Mesenchymal stem cell (in vitro differentiated cells and primary cell): ENCODE measurements at regions not wholly inside any gene's neighbourhood (a gene's known extent, or its start where the extent isn't known, plus 50 kb on each side); places are given as distances from the start of the nearest gene placed in this dataset.

Source experiments
- DNase-seq: peaks from one replicate; pipeline ENCODE4 v3.0.0-alpha.2; 2013
- H2AFZ ChIP-seq: one replicate; pipeline ENCODE4 v1.6.1; 2013; ENCODE audit warnings: low read depth, mild to moderate bottlenecking, control low read depth, inconsistent platforms, low read length, moderate library complexity
- H2AK5ac ChIP-seq: 2 replicates; pipeline ENCODE4 v1.6.1; 2013; ENCODE audit warnings: low read length, moderate library complexity, mild to moderate bottlenecking, inconsistent platforms; ENCODE audit not compliant: severe bottlenecking
- H2BK120ac ChIP-seq: one replicate; pipeline ENCODE4 v1.6.1; 2013; ENCODE audit warnings: low read depth, mild to moderate bottlenecking, inconsistent platforms, low read length, moderate library complexity
- H2BK12ac ChIP-seq, 2 experiments: one replicate each; pipeline ENCODE4 v1.6.1; 2013; ENCODE audit warnings: inconsistent platforms in 2 of 2, low read length in 2 of 2, mild to moderate bottlenecking in 2 of 2, moderate library complexity in 2 of 2, control low read depth in 1 of 2
- H2BK15ac ChIP-seq: one replicate; pipeline ENCODE4 v1.6.1; 2013; ENCODE audit warnings: mild to moderate bottlenecking, low read depth, inconsistent platforms; ENCODE audit not compliant: poor library complexity, severe bottlenecking
- H2BK5ac ChIP-seq: 2 replicates; pipeline ENCODE4 v1.6.1; 2013; ENCODE audit warnings: low read depth, mild to moderate bottlenecking, low read length, control low read depth, inconsistent platforms; ENCODE audit not compliant: poor library complexity, severe bottlenecking
- H3K14ac ChIP-seq, 2 experiments: one replicate each; pipeline ENCODE4 v1.6.1; 2013; ENCODE audit warnings: inconsistent platforms in 2 of 2, low read length in 2 of 2, control low read depth in 1 of 2, mild to moderate bottlenecking in 1 of 2, moderate library complexity in 1 of 2
- H3K18ac ChIP-seq, 2 experiments: one replicate each; pipeline ENCODE4 v1.6.1; 2013; ENCODE audit warnings: inconsistent platforms in 2 of 2, low read length in 2 of 2, control low read depth in 1 of 2, low read depth in 1 of 2, mild to moderate bottlenecking in 1 of 2
- H3K23ac ChIP-seq, 2 experiments: one replicate each; pipeline ENCODE4 v1.6.1; 2013; ENCODE audit warnings: inconsistent platforms in 2 of 2, low read length in 2 of 2, mild to moderate bottlenecking in 2 of 2, moderate library complexity in 2 of 2, control low read depth in 1 of 2
- H3K27ac ChIP-seq: 2 replicates; pipeline ENCODE4 v1.5.1; 2013; ENCODE audit warnings: mild to moderate bottlenecking, moderate library complexity, low read length, control low read depth, inconsistent platforms; ENCODE audit not compliant: poor library complexity, severe bottlenecking
- H3K27me3 ChIP-seq, 2 experiments: 2 replicates each; pipeline versions ENCODE4 v1.6.1 to v1.7.0; 2013; ENCODE audit warnings: low read length in 2 of 2, mild to moderate bottlenecking in 2 of 2, moderate library complexity in 2 of 2, control low read depth in 1 of 2, inconsistent platforms in 1 of 2; ENCODE audit not compliant: control insufficient read depth in 1 of 2, insufficient read depth in 1 of 2
- H3K36me3 ChIP-seq, 2 experiments: 2 replicates each; pipeline versions ENCODE4 v1.6.1 to v1.7.0; 2013; ENCODE audit warnings: low read length in 2 of 2, control low read depth in 1 of 2, inconsistent platforms in 1 of 2, low read depth in 1 of 2, mild to moderate bottlenecking in 1 of 2; ENCODE audit not compliant: insufficient read depth in 2 of 2, control insufficient read depth in 1 of 2
- H3K4ac ChIP-seq, 2 experiments: one replicate each; pipeline ENCODE4 v1.6.1; 2013; ENCODE audit warnings: inconsistent platforms in 2 of 2, low read length in 2 of 2, mild to moderate bottlenecking in 2 of 2, moderate library complexity in 2 of 2, control low read depth in 1 of 2, low read depth in 1 of 2
- H3K4me1 ChIP-seq: 2 replicates; pipeline ENCODE4 v1.6.1; 2013; ENCODE audit warnings: low read depth, low read length, control low read depth; ENCODE audit not compliant: control insufficient read depth, insufficient read depth
- H3K4me2 ChIP-seq: 2 replicates; pipeline ENCODE4 v1.6.1; 2013; ENCODE audit warnings: low read length, mild to moderate bottlenecking, inconsistent platforms; ENCODE audit not compliant: poor library complexity, severe bottlenecking
- H3K4me3 ChIP-seq, 2 experiments: 2 replicates each; pipeline versions ENCODE4 v1.5.1 to v1.7.0; 2013; ENCODE audit warnings: low read length in 2 of 2, mild to moderate bottlenecking in 2 of 2, control low read depth in 1 of 2, low read depth in 1 of 2; ENCODE audit not compliant: insufficient read depth in 1 of 2
- H3K79me1 ChIP-seq: replicated peaks from 2 replicates; pipeline ENCODE4 v1.6.1; 2013; ENCODE audit warnings: mild to moderate bottlenecking, control low read depth, low read length, inconsistent platforms; ENCODE audit not compliant: poor library complexity, severe bottlenecking
- H3K9ac ChIP-seq: 2 replicates; pipeline ENCODE4 v1.7.0; 2013; ENCODE audit warnings: mild to moderate bottlenecking, low read length, moderate library complexity
- H3K9me3 ChIP-seq: 2 replicates; pipeline ENCODE4 v1.7.0; 2013; ENCODE audit warnings: mild to moderate bottlenecking, low read length; ENCODE audit not compliant: control insufficient read depth
- H4K8ac ChIP-seq: one replicate; pipeline ENCODE4 v1.6.1; 2013; ENCODE audit warnings: inconsistent platforms, mild to moderate bottlenecking, low read length, moderate library complexity
- H4K91ac ChIP-seq: one replicate; pipeline ENCODE4 v1.6.1; 2013; ENCODE audit warnings: mild to moderate bottlenecking, low read length, inconsistent platforms
- WGBS: methylation state at CpG from one replicate; pipeline ENCODE4 v1.1.7; 2013; ENCODE audit warnings: mixed read lengths; 5-methylcytosine and 5-hydroxymethylcytosine counted together

DNA sequence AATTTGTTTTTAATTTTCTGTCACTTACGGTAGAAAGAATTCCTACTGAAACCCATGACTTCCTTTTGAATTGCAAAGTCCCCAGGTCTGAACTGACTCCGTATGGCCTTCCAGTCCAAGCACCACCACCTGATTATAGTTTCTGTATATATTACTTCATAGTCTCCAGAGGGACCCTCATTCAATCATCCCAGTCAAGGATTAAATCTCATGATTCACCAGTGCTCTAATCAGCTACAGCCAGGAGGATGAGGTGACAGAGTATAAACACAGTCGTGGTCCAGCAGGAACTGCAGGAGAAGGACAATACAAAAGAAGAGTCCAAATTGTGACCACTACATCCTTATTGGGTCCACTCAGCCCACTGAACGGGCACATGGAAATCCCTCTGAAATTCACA is 418.9 kb upstream of the C16orf82 start:
- Histone ChIP-seq H3K79me1 (no peaks in the 10 kb centered on the region), H2AK5ac (no peak overlapping the region), H2BK120ac (no peak overlapping the region), H3K27ac (no peak overlapping the region), H3K23ac (no peak overlapping the region), H3K9me3 (no peaks in the 10 kb centered on the region), H3K4me3 (no peak overlapping the region), H4K91ac (no peak overlapping the region), H3K4me1 (no peaks in the 10 kb centered on the region), H3K14ac (no peak overlapping the region), H3K9ac (no peak overlapping the region), H2AFZ (no peak overlapping the region), H3K18ac (no peak overlapping the region), H2BK5ac (no peak overlapping the region), H3K36me3 (no peaks in the 10 kb centered on the region), H2BK15ac (no peak overlapping the region), H3K4ac (no peak overlapping the region), H4K8ac (no peak overlapping the region), H2BK12ac (no peak overlapping the region), H3K4me2 (no peak overlapping the region), H3K27me3 (peaks cover 0 to 2% of the 10 kb centered on the region in 2 experiments)
- 65% methylated on average over 4 of the region's 4 CpGs for WGBS
- no peak for DNase-seq

DNA sequence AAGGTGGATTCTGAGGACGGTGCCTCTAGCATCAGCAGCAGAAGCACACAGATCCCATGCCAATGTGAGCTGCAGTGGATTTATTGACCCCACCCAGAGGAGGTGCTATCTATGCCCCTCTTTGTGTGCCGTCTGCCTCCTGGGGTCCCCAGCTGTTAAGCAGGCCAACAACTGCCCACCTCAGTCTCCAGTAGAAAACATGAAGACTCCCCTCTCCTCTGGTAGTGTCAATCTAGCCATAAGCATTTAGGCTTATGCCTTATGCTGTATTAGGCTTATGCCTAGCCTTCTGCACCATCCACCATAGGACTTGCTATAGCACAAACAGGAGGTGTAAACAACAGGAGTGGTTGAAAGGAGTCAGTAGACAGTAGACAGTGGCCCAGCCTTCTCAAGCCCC is 417.9 kb upstream of the C16orf82 start:
- Histone ChIP-seq H3K9me3 (no peaks in the 10 kb centered on the region), H2BK15ac (no peak overlapping the region), H3K9ac (no peak overlapping the region), H3K4ac (no peak overlapping the region), H2BK12ac (no peak overlapping the region), H2AK5ac (no peak overlapping the region), H3K79me1 (no peaks in the 10 kb centered on the region), H2BK120ac (no peak overlapping the region), H3K27ac (no peak overlapping the region), H3K4me1 (no peaks in the 10 kb centered on the region), H3K18ac (no peak overlapping the region), H3K23ac (no peak overlapping the region), H2AFZ (no peak overlapping the region), H3K36me3 (no peaks in the 10 kb centered on the region), H3K14ac (no peak overlapping the region), H3K27me3 (peaks cover 0 to 2% of the 10 kb centered on the region in 2 experiments), H3K4me2 (no peak overlapping the region), H4K91ac (no peak overlapping the region), H3K4me3 (no peak overlapping the region), H4K8ac (no peak overlapping the region), H2BK5ac (no peak overlapping the region)
- WGBS: 43% methylated on average over 2 of the region's 2 CpGs
- DNase-seq: no peak

DNA sequence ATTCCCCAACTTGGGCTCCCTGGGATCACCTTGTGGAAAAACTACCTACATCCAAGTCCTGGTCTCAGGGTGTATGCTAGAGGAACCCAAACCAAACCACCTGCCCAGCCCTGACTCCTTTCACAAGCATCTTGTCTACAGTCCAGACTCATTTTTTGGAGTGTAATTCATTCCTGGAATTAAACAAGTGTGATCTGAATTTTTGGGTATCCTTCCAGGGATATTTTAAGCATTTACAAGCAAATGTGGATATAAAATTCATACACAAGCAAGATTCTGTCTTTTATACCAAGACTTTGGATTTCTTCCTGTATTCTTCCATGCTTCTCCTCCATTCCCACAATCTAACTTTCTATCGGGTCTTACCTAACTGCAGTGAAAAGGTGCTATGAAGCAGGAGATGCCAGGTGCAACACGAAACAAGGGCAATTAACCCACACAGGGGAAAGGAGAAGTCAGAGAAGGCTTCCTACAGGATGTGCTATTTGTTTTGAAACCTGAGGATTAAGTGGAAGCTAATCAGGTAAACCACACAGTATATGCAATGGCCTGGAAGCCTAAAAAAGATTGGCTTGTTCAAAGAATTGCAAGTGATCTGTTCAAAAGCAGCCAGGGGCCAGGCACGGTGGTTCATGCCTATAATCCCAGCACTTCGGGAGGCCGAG is 417.2 kb upstream of the C16orf82 start:
- no peak overlapping the region for H3K23ac ChIP-seq
- no peak overlapping the region for H3K14ac ChIP-seq
- no peak overlapping the region for H4K91ac ChIP-seq
- no peak overlapping the region for H2BK5ac ChIP-seq
- no peak overlapping the region for H4K8ac ChIP-seq
- H2BK120ac ChIP-seq: no peak overlapping the region
- H2AK5ac ChIP-seq: no peak overlapping the region
- no peak overlapping the region for H2AFZ ChIP-seq
- no peak overlapping the region for H3K18ac ChIP-seq
- 69% methylated on average over 5 of the region's 5 CpGs for WGBS
- H3K9me3 ChIP-seq: no peaks in the 10 kb centered on the region
- H2BK15ac ChIP-seq: no peak overlapping the region
- no peak for DNase-seq
- H3K4me3 ChIP-seq: no peak overlapping the region
- no peak overlapping the region for H3K27ac ChIP-seq
- no peak overlapping the region for H3K4me2 ChIP-seq
- no peaks in the 10 kb centered on the region for H3K4me1 ChIP-seq
- H3K36me3 ChIP-seq: no peaks in the 10 kb centered on the region
- H3K27me3 ChIP-seq: peaks cover 0 to 2% of the 10 kb centered on the region in 2 experiments
- H3K9ac ChIP-seq: no peak overlapping the region
- no peaks in the 10 kb centered on the region for H3K79me1 ChIP-seq
- no peak overlapping the region for H3K4ac ChIP-seq
- no peak overlapping the region for H2BK12ac ChIP-seq

DNA sequence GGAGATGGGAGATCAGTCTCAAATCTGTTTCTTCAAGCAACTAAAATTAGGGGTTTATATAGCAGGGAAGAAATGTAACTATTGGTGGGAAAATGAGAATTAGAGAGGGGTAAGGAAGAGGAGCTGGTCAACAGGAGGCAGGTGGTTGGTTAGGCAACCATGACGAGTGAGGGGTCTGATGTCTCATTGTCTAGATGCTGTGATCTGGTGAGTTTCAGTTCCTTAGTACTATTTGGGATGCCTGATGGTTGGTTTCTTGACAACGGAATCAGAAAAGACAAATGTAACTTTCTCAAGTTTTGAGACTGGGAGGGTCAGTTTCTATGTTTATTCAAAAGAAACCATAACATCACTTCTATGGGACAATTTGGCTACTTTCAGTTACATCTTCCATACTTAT is 415.3 kb upstream of the C16orf82 start:
- Histone ChIP-seq H2AK5ac (no peak overlapping the region), H4K91ac (no peak overlapping the region), H3K9ac (no peak overlapping the region)

More for the DNA sequence above, 415.3 kb upstream of the C16orf82 start:
- no peak for DNase-seq
- no peak overlapping the region for H3K4ac ChIP-seq
- H3K4me1 ChIP-seq: no peaks in the 10 kb centered on the region
- no peak overlapping the region for H2AFZ ChIP-seq
- H4K8ac ChIP-seq: no peak overlapping the region
- no peaks in the 10 kb centered on the region for H3K9me3 ChIP-seq
- H3K23ac ChIP-seq: no peak overlapping the region
- H3K4me3 ChIP-seq: no peak overlapping the region
- H2BK120ac ChIP-seq: no peak overlapping the region
- no peak overlapping the region for H3K18ac ChIP-seq
- H3K14ac ChIP-seq: no peak overlapping the region
- H3K4me2 ChIP-seq: no peak overlapping the region
- H3K27me3 ChIP-seq: no peaks in the 10 kb centered on the region
- H2BK5ac ChIP-seq: no peak overlapping the region
- H2BK12ac ChIP-seq: no peak overlapping the region
- no peaks in the 10 kb centered on the region for H3K79me1 ChIP-seq
- 47% methylated on average over 1 of the region's 2 CpGs for WGBS
- H3K27ac ChIP-seq: no peak overlapping the region
- H3K36me3 ChIP-seq: no peaks in the 10 kb centered on the region
- H2BK15ac ChIP-seq: no peak overlapping the region
